BLaER1 (cell line): ENCODE measurements at regions not wholly inside any gene's neighbourhood (a gene's known extent, or its start where the extent isn't known, plus 50 kb on each side); places are given as distances from the start of the nearest gene placed in this dataset.

ENCODE experiments used
- H3K27ac ChIP-seq: shearing (Covaris generic); formaldehyde crosslinking; 2 replicates; pipeline ENCODE4 v1.8.1; 2022
- H3K27me3 ChIP-seq: shearing (Covaris generic); formaldehyde crosslinking; 2 replicates; pipeline ENCODE4 v1.8.1; 2022
- H3K36me3 ChIP-seq: shearing (Covaris generic); formaldehyde crosslinking; 2 replicates; pipeline ENCODE4 v1.8.1; 2022
- H3K4me1 ChIP-seq: shearing (Covaris generic); formaldehyde crosslinking; 2 replicates; pipeline ENCODE4 v1.8.1; 2022
- H3K4me2 ChIP-seq: shearing (Covaris generic); formaldehyde crosslinking; 2 replicates; pipeline ENCODE4 v1.8.1; 2022
- H3K4me3 ChIP-seq: shearing (Covaris generic); formaldehyde crosslinking; 2 replicates; pipeline ENCODE4 v1.8.1; 2022
- H3K9ac ChIP-seq: shearing (Covaris generic); formaldehyde crosslinking; 2 replicates; pipeline ENCODE4 v1.8.1; 2022
- H3K9me3 ChIP-seq: shearing (Covaris generic); formaldehyde crosslinking; 2 replicates; pipeline ENCODE4 v1.8.1; 2022
- H4K20me1 ChIP-seq: shearing (Covaris generic); formaldehyde crosslinking; 2 replicates; pipeline ENCODE4 v1.8.1; 2022
- Cebpa-rat ChIP-seq: shearing (Covaris generic); IDR thresholded peaks from 2 replicates; pipeline ENCODE4 v1.8.1; 2022

- H3K4me3 ChIP-seq = no peak overlapping the region
- peaks cover 8% of the 10 kb centered on the region; the same call in 1 of the 2 replicates for H3K9me3 ChIP-seq
- H3K36me3 ChIP-seq = no peaks in the 10 kb centered on the region
- no peaks in the 10 kb centered on the region for H4K20me1 ChIP-seq
- no peak overlapping the region for H3K9ac ChIP-seq
- no peak overlapping the region for H3K27ac ChIP-seq
- H3K27me3 ChIP-seq = no peaks in the 10 kb centered on the region
- H3K4me2 ChIP-seq = no peak overlapping the region
- peaks cover 16% of the 10 kb centered on the region for H3K4me1 ChIP-seq
- no peak for TF ChIP-seq Cebpa-rat
Measured at GRCh38 chr18:22344908-22345670, 72.6 kb downstream of the CTAGE1 start.

GRCh38 chr18:22344445-22344844 lies 73.3 kb downstream of the CTAGE1 start:
- Histone ChIP-seq H3K9ac (no peak overlapping the region), H4K20me1 (no peaks in the 10 kb centered on the region), H3K4me1 (peaks cover 16% of the 10 kb centered on the region), H3K27ac (no peak overlapping the region), H3K36me3 (no peaks in the 10 kb centered on the region), H3K4me3 (no peak overlapping the region), H3K9me3 (peaks cover 8% of the 10 kb centered on the region; the same call in 1 of the 2 replicates), H3K27me3 (no peaks in the 10 kb centered on the region), H3K4me2 (no peak overlapping the region)
- TF ChIP-seq Cebpa-rat = no peak

- H3K4me1 ChIP-seq = peaks cover 16% of the 10 kb centered on the region
- no peaks in the 10 kb centered on the region for H4K20me1 ChIP-seq
- H3K4me2 ChIP-seq = no peak overlapping the region
- no peak for TF ChIP-seq Cebpa-rat
- H3K9me3 ChIP-seq = peaks cover 2% of the 10 kb centered on the region; the same call in 1 of the 2 replicates
- H3K36me3 ChIP-seq = no peaks in the 10 kb centered on the region
- H3K4me3 ChIP-seq = no peak overlapping the region
- no peak overlapping the region for H3K27ac ChIP-seq
- H3K27me3 ChIP-seq = no peaks in the 10 kb centered on the region
- no peak overlapping the region for H3K9ac ChIP-seq
Measured at GRCh38 chr18:22343613-22344012, 74.1 kb downstream of the CTAGE1 start.

- TF ChIP-seq Cebpa-rat = no peak
- Histone ChIP-seq H3K4me2 (no peak overlapping the region), H3K27ac (no peak overlapping the region), H3K4me3 (no peak overlapping the region), H3K27me3 (no peaks in the 10 kb centered on the region), H3K36me3 (no peaks in the 10 kb centered on the region), H3K9me3 (no peaks in the 10 kb centered on the region), H3K4me1 (peaks cover 22% of the 10 kb centered on the region), H3K9ac (no peak overlapping the region), H4K20me1 (no peaks in the 10 kb centered on the region)
Measured at GRCh38 chr18:22342625-22343024, 75.1 kb downstream of the CTAGE1 start.

- Histone ChIP-seq H3K9ac (no peak overlapping the region), H3K27me3 (no peaks in the 10 kb centered on the region), H3K27ac (no peak overlapping the region), H3K4me2 (no peak overlapping the region), H3K4me1 (peaks cover 22% of the 10 kb centered on the region), H3K4me3 (no peak overlapping the region), H3K36me3 (no peaks in the 10 kb centered on the region), H3K9me3 (no peaks in the 10 kb centered on the region), H4K20me1 (no peaks in the 10 kb centered on the region)
- TF ChIP-seq Cebpa-rat = no peak
Measured at GRCh38 chr18:22340331-22340730, 77.4 kb downstream of the CTAGE1 start.

GRCh38 chr18:22339913-22340312 lies 77.8 kb downstream of the CTAGE1 start:
- H4K20me1 ChIP-seq = no peaks in the 10 kb centered on the region
- H3K27me3 ChIP-seq = no peaks in the 10 kb centered on the region
- TF ChIP-seq Cebpa-rat = no peak

GRCh38 chr18:22337833-22338232 lies 79.9 kb downstream of the CTAGE1 start:
- no peak overlapping the region for H3K9ac ChIP-seq
- H3K27ac ChIP-seq = no peak overlapping the region
- no peaks in the 10 kb centered on the region for H3K27me3 ChIP-seq
- peak overlapping the region; percentile 69 for H3K4me2 ChIP-seq
- no peaks in the 10 kb centered on the region for H4K20me1 ChIP-seq
- H3K4me3 ChIP-seq = no peak overlapping the region
- no peaks in the 10 kb centered on the region for H3K9me3 ChIP-seq
- H3K36me3 ChIP-seq = no peaks in the 10 kb centered on the region
- H3K4me1 ChIP-seq = peaks cover 21% of the 10 kb centered on the region
- TF ChIP-seq Cebpa-rat = no peak

More at GRCh38 chr18:22339913-22340312, 77.8 kb downstream of the CTAGE1 start:
- Histone ChIP-seq H3K27ac (no peak overlapping the region), H3K9me3 (no peaks in the 10 kb centered on the region), H3K9ac (no peak overlapping the region), H3K36me3 (no peaks in the 10 kb centered on the region), H3K4me2 (no peak overlapping the region), H3K4me1 (peaks cover 21% of the 10 kb centered on the region), H3K4me3 (no peak overlapping the region)

GRCh38 chr18:22337306-22337705 lies 80.4 kb downstream of the CTAGE1 start:
- peak; percentile 50; the same call in 1 of the 2 replicates for TF ChIP-seq Cebpa-rat

GRCh38 chr18:22336406-22336805 lies 81.3 kb downstream of the CTAGE1 start:
- no peak overlapping the region for H3K4me2 ChIP-seq
- no peaks in the 10 kb centered on the region for H3K36me3 ChIP-seq
- no peaks in the 10 kb centered on the region for H4K20me1 ChIP-seq
- TF ChIP-seq Cebpa-rat = no peak
- H3K9me3 ChIP-seq = no peaks in the 10 kb centered on the region
- H3K4me3 ChIP-seq = no peak overlapping the region
- H3K27me3 ChIP-seq = no peaks in the 10 kb centered on the region
- H3K27ac ChIP-seq = no peak overlapping the region
- peaks cover 21% of the 10 kb centered on the region for H3K4me1 ChIP-seq
- H3K9ac ChIP-seq = no peak overlapping the region

More at GRCh38 chr18:22337306-22337705, 80.4 kb downstream of the CTAGE1 start:
- Histone ChIP-seq H3K4me2 (peak overlapping the region; percentile 69), H3K4me3 (no peak overlapping the region), H3K36me3 (no peaks in the 10 kb centered on the region), H4K20me1 (no peaks in the 10 kb centered on the region), H3K9ac (no peak overlapping the region), H3K27ac (no peak overlapping the region), H3K4me1 (peaks cover 21% of the 10 kb centered on the region), H3K27me3 (no peaks in the 10 kb centered on the region), H3K9me3 (no peaks in the 10 kb centered on the region)

GRCh38 chr18:22335731-22336198 lies 82.0 kb downstream of the CTAGE1 start:
- H4K20me1 ChIP-seq = no peaks in the 10 kb centered on the region
- peaks cover 21% of the 10 kb centered on the region for H3K4me1 ChIP-seq
- H3K27me3 ChIP-seq = no peaks in the 10 kb centered on the region
- no peak overlapping the region for H3K9ac ChIP-seq
- H3K9me3 ChIP-seq = no peaks in the 10 kb centered on the region
- no peaks in the 10 kb centered on the region for H3K36me3 ChIP-seq
- TF ChIP-seq Cebpa-rat = no peak
- H3K4me2 ChIP-seq = no peak overlapping the region
- no peak overlapping the region for H3K4me3 ChIP-seq
- H3K27ac ChIP-seq = no peak overlapping the region
